OCI-LY7 (cell line): ENCODE measurements at regions not wholly inside any gene's neighbourhood (a gene's known extent, or its start where the extent isn't known, plus 50 kb on each side); places are given as distances from the start of the nearest gene placed in this dataset.

ENCODE experiments used
- EZH2phosphoT487 ChIP-seq: fragments of 200-600 bp; sonication (generic); IDR thresholded peaks from 2 replicates; pipeline ENCODE4 v1.6.1; 2018; ENCODE audit warnings: low read depth, borderline replicate concordance, mild to moderate bottlenecking, mixed run types, antibody characterized with exemption, low read length, moderate library complexity, mixed read lengths
- TF ChIP-seq, protein P1 (sequence below): fragments of 200-600 bp; sonication (generic); conservative IDR thresholded peaks from 2 replicates; pipeline ENCODE4 v1.5.1; 2014; ENCODE audit warnings: mild to moderate bottlenecking, antibody characterized with exemption, low read length, moderate library complexity, mixed read lengths

- TF ChIP-seq, protein P1, sequence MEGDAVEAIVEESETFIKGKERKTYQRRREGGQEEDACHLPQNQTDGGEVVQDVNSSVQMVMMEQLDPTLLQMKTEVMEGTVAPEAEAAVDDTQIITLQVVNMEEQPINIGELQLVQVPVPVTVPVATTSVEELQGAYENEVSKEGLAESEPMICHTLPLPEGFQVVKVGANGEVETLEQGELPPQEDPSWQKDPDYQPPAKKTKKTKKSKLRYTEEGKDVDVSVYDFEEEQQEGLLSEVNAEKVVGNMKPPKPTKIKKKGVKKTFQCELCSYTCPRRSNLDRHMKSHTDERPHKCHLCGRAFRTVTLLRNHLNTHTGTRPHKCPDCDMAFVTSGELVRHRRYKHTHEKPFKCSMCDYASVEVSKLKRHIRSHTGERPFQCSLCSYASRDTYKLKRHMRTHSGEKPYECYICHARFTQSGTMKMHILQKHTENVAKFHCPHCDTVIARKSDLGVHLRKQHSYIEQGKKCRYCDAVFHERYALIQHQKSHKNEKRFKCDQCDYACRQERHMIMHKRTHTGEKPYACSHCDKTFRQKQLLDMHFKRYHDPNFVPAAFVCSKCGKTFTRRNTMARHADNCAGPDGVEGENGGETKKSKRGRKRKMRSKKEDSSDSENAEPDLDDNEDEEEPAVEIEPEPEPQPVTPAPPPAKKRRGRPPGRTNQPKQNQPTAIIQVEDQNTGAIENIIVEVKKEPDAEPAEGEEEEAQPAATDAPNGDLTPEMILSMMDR: no peak
- TF ChIP-seq EZH2phosphoT487: no peak
These were observed 145.4 kb upstream of the GOLIM4 start for GRCh38 chr3:168241156-168241555.
